PC-9 (cell line): ENCODE measurements at regions not wholly inside any gene's neighbourhood (a gene's known extent, or its start where the extent isn't known, plus 50 kb on each side); places are given as distances from the start of the nearest gene placed in this dataset.

Experiments used
- EZH2 ChIP-seq: fragments of 200-600 bp; sonication (generic); IDR thresholded peaks from 2 replicates; pipeline ENCODE4 v1.8.0; 2017; ENCODE audit warnings: antibody characterized with exemption, low read depth
- TF ChIP-seq, protein P1 (sequence below): fragments of 200-600 bp; sonication (generic); conservative IDR thresholded peaks from 2 replicates; pipeline ENCODE4 v1.6.1; 2017; ENCODE audit warnings: mixed run types, antibody characterized with exemption, mild to moderate bottlenecking, moderate library complexity

DNA sequence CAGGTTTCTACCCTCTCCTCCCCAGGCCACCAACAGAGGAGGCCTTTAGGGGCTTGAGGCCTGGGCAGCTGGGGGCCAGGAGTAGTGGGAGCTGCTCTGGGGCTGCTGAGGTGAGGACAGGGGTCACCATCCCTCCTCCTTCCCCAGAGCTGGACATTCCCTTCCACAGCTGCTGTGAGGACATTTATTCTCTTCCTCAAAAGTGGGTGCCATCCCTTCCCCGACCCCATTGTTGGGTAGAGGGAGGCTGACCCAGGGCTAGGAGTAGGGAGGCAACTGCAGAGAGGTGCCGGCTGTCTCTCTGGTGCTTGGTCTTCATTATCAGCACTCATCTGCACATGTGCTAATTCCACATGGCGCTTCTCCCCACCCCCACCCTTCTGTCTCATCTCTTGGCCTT lies 113.9 kb upstream of the FBXL7 start:
- TF ChIP-seq, protein P1, sequence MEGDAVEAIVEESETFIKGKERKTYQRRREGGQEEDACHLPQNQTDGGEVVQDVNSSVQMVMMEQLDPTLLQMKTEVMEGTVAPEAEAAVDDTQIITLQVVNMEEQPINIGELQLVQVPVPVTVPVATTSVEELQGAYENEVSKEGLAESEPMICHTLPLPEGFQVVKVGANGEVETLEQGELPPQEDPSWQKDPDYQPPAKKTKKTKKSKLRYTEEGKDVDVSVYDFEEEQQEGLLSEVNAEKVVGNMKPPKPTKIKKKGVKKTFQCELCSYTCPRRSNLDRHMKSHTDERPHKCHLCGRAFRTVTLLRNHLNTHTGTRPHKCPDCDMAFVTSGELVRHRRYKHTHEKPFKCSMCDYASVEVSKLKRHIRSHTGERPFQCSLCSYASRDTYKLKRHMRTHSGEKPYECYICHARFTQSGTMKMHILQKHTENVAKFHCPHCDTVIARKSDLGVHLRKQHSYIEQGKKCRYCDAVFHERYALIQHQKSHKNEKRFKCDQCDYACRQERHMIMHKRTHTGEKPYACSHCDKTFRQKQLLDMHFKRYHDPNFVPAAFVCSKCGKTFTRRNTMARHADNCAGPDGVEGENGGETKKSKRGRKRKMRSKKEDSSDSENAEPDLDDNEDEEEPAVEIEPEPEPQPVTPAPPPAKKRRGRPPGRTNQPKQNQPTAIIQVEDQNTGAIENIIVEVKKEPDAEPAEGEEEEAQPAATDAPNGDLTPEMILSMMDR = no peak
- no peak for TF ChIP-seq EZH2
